ENCODE measurements at regions not wholly inside any gene's neighbourhood (a gene's known extent, or its start where the extent isn't known, plus 50 kb on each side); places are given as distances from the start of the nearest gene placed in this dataset.

DNA sequence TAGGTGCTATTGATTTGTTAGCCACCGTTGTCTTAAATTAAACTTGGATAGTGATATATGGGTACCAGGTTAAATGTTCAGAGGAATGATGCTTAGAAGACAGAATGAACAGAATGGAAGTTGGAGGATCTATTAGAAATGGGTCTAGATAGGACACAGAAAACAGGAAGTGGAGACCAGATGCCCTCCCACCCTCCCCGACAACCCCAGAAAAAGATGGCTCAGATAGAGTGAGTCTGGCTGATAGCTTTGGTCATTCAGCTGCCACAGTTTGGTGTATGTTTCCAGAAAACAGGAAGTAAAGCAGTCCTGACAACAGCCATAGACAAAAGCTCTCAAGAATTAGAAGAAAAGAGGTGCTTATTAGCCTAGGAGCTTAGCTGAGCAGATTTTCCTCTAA lies 71.5 kb upstream of the DSG1 start:
- no peak overlapping the region for H3K23ac ChIP-seq (ENCODE audit: insufficient read length)
- no peak overlapping the region for H2BK5ac ChIP-seq (ENCODE audit: low read depth, low read length)
- no peaks in the 10 kb centered on the region for H3K27me3 ChIP-seq (replicated peaks in 1 of 4; ENCODE audit: control insufficient read depth in 3 of 4, extremely low read depth in 1 of 4, insufficient read depth in 3 of 4, low read length in 3 of 4)
- H2AK5ac ChIP-seq (ENCODE audit: low read depth, low read length), result no peak overlapping the region
- ChIA-PET CTCF (ENCODE audit: partially characterized antibody) (interaction anchor here (0.6 kb wide), 1 partner anchor 269 kb away, joined by 4 read pairs; no protein-coding TSS in a partner anchor), POLR2A (ENCODE audit: partially characterized antibody) (interaction anchor here (1.4 kb wide), 1 partner anchor 11 kb away, joined by 3 read pairs; no protein-coding TSS in a partner anchor)
- H4K8ac ChIP-seq (ENCODE audit: extremely low read depth, insufficient read depth, low read length), result no peak overlapping the region
- H3K4me1 ChIP-seq (replicated peaks in 1 of 4; ENCODE audit: control insufficient read depth in 3 of 4, insufficient read depth in 4 of 4, low read length in 3 of 4), result peaks cover 0 to 18% (median 8%) of the 10 kb centered on the region in 4 experiments; a peak in 4 of 7 replicates
- no peak overlapping the region for H3K4me3 ChIP-seq (ENCODE audit: extremely low read depth in 1 of 4, insufficient read depth in 2 of 4, low read depth in 3 of 4, low read length in 4 of 4)
- DNase-seq (ENCODE audit: low read depth in 1 of 2, low spot score in 2 of 2) (no peak), FAIRE-seq (no peak)
- 97% methylated on average over 2 of the region's 2 CpGs; no CpG with 5 or more reads in 1 of the 2 experiments for WGBS, 2 experiments (ENCODE audit: extremely low coverage in 1 of 2, insufficient coverage in 1 of 2, insufficient read length in 1 of 2, insufficient replicate concordance in 2 of 2, low coverage in 1 of 2, low lambda C conversion rate in 2 of 2, missing lambda C conversion rate in 1 of 2)
- H3K27ac ChIP-seq (ENCODE audit: low read depth, low read length), result no peak overlapping the region; the same call in 1 of the 2 replicates
- H2BK15ac ChIP-seq (ENCODE audit: low read length), result no peak overlapping the region
- H3K9ac ChIP-seq (replicated peaks in 1 of 4; ENCODE audit: extremely low read depth in 1 of 4, low read depth in 3 of 4, low read length in 3 of 4), result no peak overlapping the region
- H3K14ac ChIP-seq (ENCODE audit: insufficient read length), result no peak overlapping the region
- no peak overlapping the region for H3K4ac ChIP-seq (replicated peaks; ENCODE audit: insufficient read length, low read depth, low read length)
- no peak overlapping the region for H2BK20ac ChIP-seq (ENCODE audit: low read length)
- H3K9me3 ChIP-seq (ENCODE audit: insufficient read depth in 2 of 2, low read depth in 1 of 2, low read length in 1 of 2), result no peaks in the 10 kb centered on the region
- H4K5ac ChIP-seq (ENCODE audit: insufficient read length, low read depth, low read length), result no peak overlapping the region
- no peak overlapping the region for H4K91ac ChIP-seq (replicated peaks; ENCODE audit: insufficient read length, low read length)
- H3K23me2 ChIP-seq (ENCODE audit: low read depth, low read length), result no peaks in the 10 kb centered on the region
- no peak overlapping the region for H2BK12ac ChIP-seq (ENCODE audit: low read depth, low read length)
- H2AFZ ChIP-seq (ENCODE audit: low read length), result peak overlapping the region; percentile 90; the same call in 1 of the 2 replicates
- H4K20me1 ChIP-seq (replicated peaks in 1 of 2; ENCODE audit: control insufficient read depth in 1 of 2, insufficient read depth in 2 of 2, low read length in 2 of 2), result no peaks in the 10 kb centered on the region
- no peaks in the 10 kb centered on the region for H3K79me2 ChIP-seq (ENCODE audit: control insufficient read depth in 1 of 2, insufficient read depth in 2 of 2, low read length in 2 of 2)
- H2BK120ac ChIP-seq (replicated peaks; ENCODE audit: low read depth, low read length), result no peak overlapping the region
- no peaks in the 10 kb centered on the region for H3K36me3 ChIP-seq (ENCODE audit: control insufficient read depth in 2 of 4, insufficient read depth in 4 of 4, low read length in 3 of 4)
- no peak overlapping the region for H3K4me2 ChIP-seq (ENCODE audit: insufficient read depth in 1 of 2, low read depth in 2 of 2, low read length in 2 of 2)
- no peak overlapping the region for H3K56ac ChIP-seq (replicated peaks; ENCODE audit: insufficient read length, low read depth, low read length)
- H3K79me1 ChIP-seq (ENCODE audit: low read depth, low read length), result no peaks in the 10 kb centered on the region
- no peak overlapping the region for H3K18ac ChIP-seq (ENCODE audit: extremely low read depth, low read length)
- TF ChIP-seq, protein P1, sequence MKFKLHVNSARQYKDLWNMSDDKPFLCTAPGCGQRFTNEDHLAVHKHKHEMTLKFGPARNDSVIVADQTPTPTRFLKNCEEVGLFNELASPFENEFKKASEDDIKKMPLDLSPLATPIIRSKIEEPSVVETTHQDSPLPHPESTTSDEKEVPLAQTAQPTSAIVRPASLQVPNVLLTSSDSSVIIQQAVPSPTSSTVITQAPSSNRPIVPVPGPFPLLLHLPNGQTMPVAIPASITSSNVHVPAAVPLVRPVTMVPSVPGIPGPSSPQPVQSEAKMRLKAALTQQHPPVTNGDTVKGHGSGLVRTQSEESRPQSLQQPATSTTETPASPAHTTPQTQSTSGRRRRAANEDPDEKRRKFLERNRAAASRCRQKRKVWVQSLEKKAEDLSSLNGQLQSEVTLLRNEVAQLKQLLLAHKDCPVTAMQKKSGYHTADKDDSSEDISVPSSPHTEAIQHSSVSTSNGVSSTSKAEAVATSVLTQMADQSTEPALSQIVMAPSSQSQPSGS (IDR thresholded peaks at IDR 0.05; ENCODE audit: low read length), result no peak
- TF ChIP-seq, protein P2, sequence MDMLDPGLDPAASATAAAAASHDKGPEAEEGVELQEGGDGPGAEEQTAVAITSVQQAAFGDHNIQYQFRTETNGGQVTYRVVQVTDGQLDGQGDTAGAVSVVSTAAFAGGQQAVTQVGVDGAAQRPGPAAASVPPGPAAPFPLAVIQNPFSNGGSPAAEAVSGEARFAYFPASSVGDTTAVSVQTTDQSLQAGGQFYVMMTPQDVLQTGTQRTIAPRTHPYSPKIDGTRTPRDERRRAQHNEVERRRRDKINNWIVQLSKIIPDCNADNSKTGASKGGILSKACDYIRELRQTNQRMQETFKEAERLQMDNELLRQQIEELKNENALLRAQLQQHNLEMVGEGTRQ (IDR thresholded peaks at IDR 0.05; ENCODE audit: low read length), result no peak
- TF ChIP-seq, protein P3, sequence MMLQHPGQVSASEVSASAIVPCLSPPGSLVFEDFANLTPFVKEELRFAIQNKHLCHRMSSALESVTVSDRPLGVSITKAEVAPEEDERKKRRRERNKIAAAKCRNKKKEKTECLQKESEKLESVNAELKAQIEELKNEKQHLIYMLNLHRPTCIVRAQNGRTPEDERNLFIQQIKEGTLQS (IDR thresholded peaks at IDR 0.05; ENCODE audit: insufficient read depth, low read depth, low read length), result no peak
- TF ChIP-seq RFX5 (IDR thresholded peaks at IDR 0.05; ENCODE audit: borderline replicate concordance, low read depth, low read length) (no peak), GTF2F1 (IDR thresholded peaks at IDR 0.05; ENCODE audit: borderline replicate concordance, low read depth, low read length) (no peak), POLR2A (IDR thresholded peaks at IDR 0.05; ENCODE audit: control extremely low read depth in 1 of 2, low read depth in 2 of 2, low read length in 2 of 2) (no peak), CHD1 (IDR thresholded peaks at IDR 0.05; ENCODE audit: low read depth, low read length) (no peak)
- TF ChIP-seq, protein P4, sequence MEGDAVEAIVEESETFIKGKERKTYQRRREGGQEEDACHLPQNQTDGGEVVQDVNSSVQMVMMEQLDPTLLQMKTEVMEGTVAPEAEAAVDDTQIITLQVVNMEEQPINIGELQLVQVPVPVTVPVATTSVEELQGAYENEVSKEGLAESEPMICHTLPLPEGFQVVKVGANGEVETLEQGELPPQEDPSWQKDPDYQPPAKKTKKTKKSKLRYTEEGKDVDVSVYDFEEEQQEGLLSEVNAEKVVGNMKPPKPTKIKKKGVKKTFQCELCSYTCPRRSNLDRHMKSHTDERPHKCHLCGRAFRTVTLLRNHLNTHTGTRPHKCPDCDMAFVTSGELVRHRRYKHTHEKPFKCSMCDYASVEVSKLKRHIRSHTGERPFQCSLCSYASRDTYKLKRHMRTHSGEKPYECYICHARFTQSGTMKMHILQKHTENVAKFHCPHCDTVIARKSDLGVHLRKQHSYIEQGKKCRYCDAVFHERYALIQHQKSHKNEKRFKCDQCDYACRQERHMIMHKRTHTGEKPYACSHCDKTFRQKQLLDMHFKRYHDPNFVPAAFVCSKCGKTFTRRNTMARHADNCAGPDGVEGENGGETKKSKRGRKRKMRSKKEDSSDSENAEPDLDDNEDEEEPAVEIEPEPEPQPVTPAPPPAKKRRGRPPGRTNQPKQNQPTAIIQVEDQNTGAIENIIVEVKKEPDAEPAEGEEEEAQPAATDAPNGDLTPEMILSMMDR (IDR thresholded peaks at IDR 0.05; ENCODE audit: control extremely low read depth in 1 of 3, insufficient read depth in 1 of 3, low read depth in 1 of 3, low read length in 3 of 3), result no peak

All from H1 (cell line).